Ishikawa (cell line): ENCODE measurements at regions not wholly inside any gene's neighbourhood (a gene's known extent, or its start where the extent isn't known, plus 50 kb on each side); places are given as distances from the start of the nearest gene placed in this dataset.

Source experiments
- CEBPB ChIP-seq: IDR thresholded peaks from 2 replicates; pipeline ENCODE4 v1.6.1; 2012
- EGR1 ChIP-seq: IDR thresholded peaks from 2 replicates; pipeline ENCODE4 v1.6.1; 2012
- FOXM1 ChIP-seq: IDR thresholded peaks from 2 replicates; pipeline ENCODE4 v1.6.1; 2012; ENCODE audit warnings: low read depth, borderline replicate concordance
- MAX ChIP-seq: IDR thresholded peaks from 2 replicates; pipeline ENCODE4 v1.6.1; 2012
- NFIC ChIP-seq: IDR thresholded peaks from 2 replicates; pipeline ENCODE4 v1.6.1; 2012
- RAD21 ChIP-seq: IDR thresholded peaks from 2 replicates; pipeline ENCODE4 v1.6.1; 2012; ENCODE audit warnings: low read depth
- TAF1 ChIP-seq: IDR thresholded peaks from 2 replicates; pipeline ENCODE4 v1.6.1; 2012; ENCODE audit warnings: low read depth, mild to moderate bottlenecking
- YY1 ChIP-seq: IDR thresholded peaks from 2 replicates; pipeline ENCODE4 v1.6.1; 2012; ENCODE audit warnings: low read depth

GRCh38 chr11:31926816-31927528 is 115.8 kb upstream of the PAX6 start:
- no peak for TF ChIP-seq MAX
- no peak for TF ChIP-seq RAD21
- TF ChIP-seq NFIC: no peak
- TF ChIP-seq YY1: no peak
- no peak for TF ChIP-seq TAF1
- TF ChIP-seq CEBPB: no peak
- TF ChIP-seq FOXM1: no peak
- no peak for TF ChIP-seq EGR1
